ENCODE measurements at regions not wholly inside any gene's neighbourhood (a gene's known extent, or its start where the extent isn't known, plus 50 kb on each side); places are given as distances from the start of the nearest gene placed in this dataset.

- Histone ChIP-seq H3F3A (ENCODE audit: insufficient read depth, low read length) (no peaks in the 10 kb centered on the region), H3K9me2 (replicated peaks; ENCODE audit: insufficient read depth, low read length) (no peaks in the 10 kb centered on the region), H3K4me1 (ENCODE audit: low read length) (no peaks in the 10 kb centered on the region), H3K27me3 (replicated peaks; ENCODE audit: insufficient read depth, low read length) (no peaks in the 10 kb centered on the region), H2AFZ (ENCODE audit: low read length) (no peak overlapping the region), H3K27ac (ENCODE audit: low read length) (no peak overlapping the region), H3K79me2 (ENCODE audit: low read length) (no peaks in the 10 kb centered on the region), H3K9me3 (replicated peaks; ENCODE audit: insufficient read depth, low read length) (no peaks in the 10 kb centered on the region), H3K9ac (ENCODE audit: low read length) (no peak overlapping the region), H3K4me2 (ENCODE audit: low read depth, low read length) (no peak overlapping the region), H3K4me3 (ENCODE audit: low read length) (no peak overlapping the region), H3K36me3 (replicated peaks; ENCODE audit: insufficient read depth, low read length) (no peaks in the 10 kb centered on the region), H4K20me1 (ENCODE audit: insufficient read depth, low read length) (no peaks in the 10 kb centered on the region)
- no peak for DNase-seq
- no peak for TF ChIP-seq EZH2phosphoT487 (IDR thresholded peaks at IDR 0.05; ENCODE audit: low read length)
- no peak for TF ChIP-seq CTCF (IDR thresholded peaks at IDR 0.05; ENCODE audit: low read length)
- no peak for TF ChIP-seq EZH2 (optimal IDR thresholded peaks at IDR 0.05; ENCODE audit: low read depth, low read length)
Observed at GRCh38 chrX:128334821-128335220, 282.6 kb upstream of the ACTRT1 start.

- Histone ChIP-seq H3K4me1 (ENCODE audit: low read length) (no peaks in the 10 kb centered on the region), H3K9me3 (replicated peaks; ENCODE audit: insufficient read depth, low read length) (no peaks in the 10 kb centered on the region), H3K4me3 (ENCODE audit: low read length) (no peak overlapping the region), H3K27ac (ENCODE audit: low read length) (no peak overlapping the region), H3K9ac (ENCODE audit: low read length) (no peak overlapping the region), H3K36me3 (replicated peaks; ENCODE audit: insufficient read depth, low read length) (no peaks in the 10 kb centered on the region), H3F3A (ENCODE audit: insufficient read depth, low read length) (no peaks in the 10 kb centered on the region), H3K27me3 (replicated peaks; ENCODE audit: insufficient read depth, low read length) (no peaks in the 10 kb centered on the region), H3K79me2 (ENCODE audit: low read length) (no peaks in the 10 kb centered on the region), H2AFZ (ENCODE audit: low read length) (no peak overlapping the region), H3K4me2 (ENCODE audit: low read depth, low read length) (no peak overlapping the region), H4K20me1 (ENCODE audit: insufficient read depth, low read length) (no peaks in the 10 kb centered on the region), H3K9me2 (replicated peaks; ENCODE audit: insufficient read depth, low read length) (no peaks in the 10 kb centered on the region)
- TF ChIP-seq EZH2phosphoT487 (IDR thresholded peaks at IDR 0.05; ENCODE audit: low read length) (no peak), EZH2 (optimal IDR thresholded peaks at IDR 0.05; ENCODE audit: low read depth, low read length) (no peak), CTCF (IDR thresholded peaks at IDR 0.05; ENCODE audit: low read length) (no peak)
- no peak for DNase-seq
Observed at GRCh38 chrX:128310912-128311311, 258.7 kb upstream of the ACTRT1 start.

GRCh38 chrX:128309311-128309710 is 257.1 kb upstream of the ACTRT1 start:
- Histone ChIP-seq H3K4me3 (ENCODE audit: low read length) (no peak overlapping the region), H3K9ac (ENCODE audit: low read length) (no peak overlapping the region), H4K20me1 (ENCODE audit: insufficient read depth, low read length) (no peaks in the 10 kb centered on the region), H3K4me1 (ENCODE audit: low read length) (no peaks in the 10 kb centered on the region), H3K9me2 (replicated peaks; ENCODE audit: insufficient read depth, low read length) (no peaks in the 10 kb centered on the region), H3K79me2 (ENCODE audit: low read length) (no peaks in the 10 kb centered on the region), H3K27ac (ENCODE audit: low read length) (no peak overlapping the region), H2AFZ (ENCODE audit: low read length) (no peak overlapping the region), H3F3A (ENCODE audit: insufficient read depth, low read length) (no peaks in the 10 kb centered on the region), H3K4me2 (ENCODE audit: low read depth, low read length) (no peak overlapping the region), H3K36me3 (replicated peaks; ENCODE audit: insufficient read depth, low read length) (no peaks in the 10 kb centered on the region), H3K9me3 (replicated peaks; ENCODE audit: insufficient read depth, low read length) (no peaks in the 10 kb centered on the region), H3K27me3 (replicated peaks; ENCODE audit: insufficient read depth, low read length) (no peaks in the 10 kb centered on the region)
- no peak for TF ChIP-seq EZH2phosphoT487 (IDR thresholded peaks at IDR 0.05; ENCODE audit: low read length)
- TF ChIP-seq EZH2 (optimal IDR thresholded peaks at IDR 0.05; ENCODE audit: low read depth, low read length): no peak
- TF ChIP-seq CTCF (IDR thresholded peaks at IDR 0.05; ENCODE audit: low read length): no peak
- no peak for DNase-seq
